Effector memory CD4-positive, alpha-beta T cell (primary cell): ENCODE measurements at regions not wholly inside any gene's neighbourhood (a gene's known extent, or its start where the extent isn't known, plus 50 kb on each side); places are given as distances from the start of the nearest gene placed in this dataset.

Source experiments
- DNase-seq, 3 donors: peaks; one replicate each; pipeline ENCODE4 v3.0.0-alpha.2; 2020
- H3K27ac ChIP-seq: 2 replicates; pipeline ENCODE4 v1.7.0; 2013; ENCODE audit warnings: mild to moderate bottlenecking, low read length, moderate library complexity; ENCODE audit not compliant: insufficient read depth, poor library complexity, severe bottlenecking
- H3K27me3 ChIP-seq: replicated peaks from 2 replicates; pipeline ENCODE4 v1.7.0; 2013; ENCODE audit warnings: mild to moderate bottlenecking, low read length; ENCODE audit not compliant: insufficient read depth, control insufficient read depth, poor library complexity, severe bottlenecking
- H3K36me3 ChIP-seq: 2 replicates; pipeline ENCODE4 v1.7.0; 2013; ENCODE audit warnings: mild to moderate bottlenecking, low read length, moderate library complexity; ENCODE audit not compliant: control insufficient read depth, insufficient read depth
- H3K4me1 ChIP-seq: 2 replicates; pipeline ENCODE4 v1.7.0; 2013; ENCODE audit warnings: low read length, mild to moderate bottlenecking; ENCODE audit not compliant: control insufficient read depth, insufficient read depth, poor library complexity, severe bottlenecking
- H3K4me3 ChIP-seq: 2 replicates; pipeline ENCODE4 v1.7.0; 2013; ENCODE audit warnings: low read length, low read depth, mild to moderate bottlenecking; ENCODE audit not compliant: insufficient read depth, poor library complexity, severe bottlenecking
- H3K9me3 ChIP-seq: 2 replicates; pipeline ENCODE4 v1.7.0; 2013; ENCODE audit warnings: mild to moderate bottlenecking, low read length, moderate library complexity; ENCODE audit not compliant: control insufficient read depth

DNA sequence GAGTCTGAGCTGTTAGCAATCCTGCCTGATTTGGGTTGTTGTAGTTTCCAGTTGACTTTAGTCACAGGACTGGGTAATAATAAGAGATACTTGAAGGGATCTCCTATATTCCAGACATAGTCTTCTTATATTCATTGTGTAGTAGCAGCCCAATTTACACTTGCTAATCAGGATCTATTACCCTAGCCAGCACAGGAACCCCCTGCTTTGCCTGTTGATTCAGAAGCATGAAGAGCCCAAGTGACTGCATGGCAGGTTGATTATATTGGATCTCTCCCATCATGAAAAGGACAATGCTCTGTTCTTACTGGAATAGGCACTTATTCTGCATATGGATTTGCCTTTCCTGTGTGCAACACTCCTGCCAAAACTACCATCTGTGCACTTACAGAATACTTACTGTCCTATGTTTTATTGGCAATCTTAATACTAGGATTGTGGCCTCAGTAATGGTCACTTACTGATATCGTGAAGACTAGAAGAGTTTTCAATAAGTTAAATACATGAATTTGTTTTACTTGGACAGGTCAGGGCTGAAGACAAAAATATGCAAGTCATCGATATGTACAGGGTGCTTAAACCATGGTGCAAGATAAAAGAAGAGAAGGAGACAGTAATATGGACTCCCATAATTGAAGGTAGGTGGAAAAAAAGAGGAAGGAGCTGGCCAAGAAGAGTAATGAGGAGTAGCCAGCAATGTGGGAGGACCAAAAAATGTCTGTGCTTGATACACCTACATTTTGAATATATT, 304.1 kb downstream of the MCTP2 start:
- H3K9me3 ChIP-seq, result no peaks in the 10 kb centered on the region
- H3K36me3 ChIP-seq, result no peaks in the 10 kb centered on the region
- no peak overlapping the region for H3K27ac ChIP-seq

DNA sequence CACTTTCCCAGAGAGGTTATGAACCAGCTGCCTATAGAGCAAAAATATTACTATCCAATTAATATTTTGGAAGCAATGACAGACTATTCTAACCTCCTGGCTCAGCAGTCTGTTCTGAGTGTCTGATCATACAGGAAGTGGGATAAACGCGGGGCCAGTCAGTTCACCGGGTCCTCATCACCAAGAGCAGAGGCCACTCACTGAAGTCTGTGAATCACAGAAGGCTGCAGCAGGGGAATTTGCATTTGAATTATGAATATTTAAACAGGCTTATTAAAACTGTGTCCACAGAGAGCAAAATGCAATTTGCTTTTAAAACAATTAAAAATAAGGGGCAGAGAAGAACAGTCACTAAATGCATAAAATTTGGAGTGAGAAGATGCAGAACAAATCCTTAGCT, 305.2 kb downstream of the MCTP2 start:
- Histone ChIP-seq H3K4me1 (no peaks in the 10 kb centered on the region), H3K9me3 (no peaks in the 10 kb centered on the region), H3K4me3 (no peak overlapping the region), H3K27ac (no peak overlapping the region), H3K36me3 (no peaks in the 10 kb centered on the region), H3K27me3 (peaks cover 6% of the 10 kb centered on the region)
- no peak for DNase-seq

More for the DNA sequence above, 304.1 kb downstream of the MCTP2 start:
- DNase-seq, result no peak
- H3K27me3 ChIP-seq, result peaks cover 3% of the 10 kb centered on the region
- no peaks in the 10 kb centered on the region for H3K4me1 ChIP-seq
- H3K4me3 ChIP-seq, result no peak overlapping the region

DNA sequence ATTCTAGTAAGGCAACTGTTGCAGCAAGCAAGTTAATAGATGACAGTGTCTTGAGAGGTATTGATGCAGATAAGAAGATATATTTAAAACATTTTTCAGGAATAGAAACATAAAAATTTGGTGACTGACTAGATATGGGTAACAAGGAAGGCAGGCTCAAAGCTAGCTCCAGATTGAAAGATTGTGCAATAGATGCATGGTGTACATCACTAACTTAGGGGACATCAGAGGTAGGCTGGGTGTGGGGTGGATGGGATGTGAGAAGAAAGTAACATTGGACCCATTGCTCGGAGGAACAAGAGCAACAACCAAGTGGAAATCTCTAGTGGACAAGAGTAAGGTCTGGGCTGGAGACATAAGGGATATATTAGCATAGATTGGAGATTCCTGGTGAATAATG, 306.9 kb downstream of the MCTP2 start:
- DNase-seq, result no peak
- Histone ChIP-seq H3K36me3 (no peaks in the 10 kb centered on the region), H3K4me3 (no peak overlapping the region), H3K27ac (no peak overlapping the region), H3K9me3 (no peaks in the 10 kb centered on the region), H3K27me3 (peaks cover 6% of the 10 kb centered on the region), H3K4me1 (no peaks in the 10 kb centered on the region)

DNA sequence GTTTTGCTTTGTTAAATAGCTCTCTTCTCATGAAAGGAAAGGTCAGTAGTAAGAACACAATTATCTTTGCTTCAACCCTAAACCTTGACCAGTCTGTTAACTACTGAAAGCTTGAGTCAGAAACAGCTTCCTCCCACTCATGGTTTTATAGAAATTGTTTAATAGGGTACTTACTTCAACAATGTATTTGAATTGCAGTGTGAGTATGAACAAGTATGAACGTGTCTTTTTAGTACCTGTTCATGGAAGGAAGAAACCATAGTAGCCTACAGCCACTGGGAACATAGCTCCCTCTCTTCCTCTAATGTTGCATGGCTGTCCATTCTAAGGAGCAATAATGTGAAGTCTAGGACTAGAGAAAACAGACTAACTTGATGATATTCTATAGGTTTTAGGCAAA, 311.0 kb downstream of the MCTP2 start:
- H3K9me3 ChIP-seq, result no peaks in the 10 kb centered on the region
- no peak for DNase-seq

DNA sequence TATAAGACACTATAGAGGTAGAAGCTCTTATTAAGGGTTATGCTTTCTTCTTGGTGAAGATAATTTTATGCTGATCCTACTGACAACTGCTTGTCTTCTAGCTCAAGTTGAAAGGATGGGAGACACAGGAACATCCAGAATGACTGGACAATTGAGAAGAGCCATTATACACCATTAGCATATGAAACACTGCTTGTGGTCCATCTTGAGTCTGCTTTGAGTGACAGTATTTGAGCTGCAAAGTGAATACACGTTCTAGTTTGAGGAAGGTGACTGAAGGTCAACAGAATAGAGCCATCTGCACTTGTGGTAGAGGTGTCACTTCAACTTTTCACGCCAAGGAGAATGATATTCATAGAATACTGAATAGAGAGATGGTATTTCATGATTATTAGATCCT, 315.4 kb downstream of the MCTP2 start:
- H3K4me1 ChIP-seq, result no peaks in the 10 kb centered on the region
- no peaks in the 10 kb centered on the region for H3K36me3 ChIP-seq
- H3K27me3 ChIP-seq, result no peaks in the 10 kb centered on the region
- no peaks in the 10 kb centered on the region for H3K9me3 ChIP-seq
- H3K27ac ChIP-seq, result no peak overlapping the region
- no peak for DNase-seq
- no peak overlapping the region for H3K4me3 ChIP-seq

More for the DNA sequence above, 311.0 kb downstream of the MCTP2 start:
- no peaks in the 10 kb centered on the region for H3K4me1 ChIP-seq
- no peak overlapping the region for H3K4me3 ChIP-seq
- no peak overlapping the region for H3K27ac ChIP-seq
- peaks cover 3% of the 10 kb centered on the region for H3K27me3 ChIP-seq
- no peaks in the 10 kb centered on the region for H3K36me3 ChIP-seq

DNA sequence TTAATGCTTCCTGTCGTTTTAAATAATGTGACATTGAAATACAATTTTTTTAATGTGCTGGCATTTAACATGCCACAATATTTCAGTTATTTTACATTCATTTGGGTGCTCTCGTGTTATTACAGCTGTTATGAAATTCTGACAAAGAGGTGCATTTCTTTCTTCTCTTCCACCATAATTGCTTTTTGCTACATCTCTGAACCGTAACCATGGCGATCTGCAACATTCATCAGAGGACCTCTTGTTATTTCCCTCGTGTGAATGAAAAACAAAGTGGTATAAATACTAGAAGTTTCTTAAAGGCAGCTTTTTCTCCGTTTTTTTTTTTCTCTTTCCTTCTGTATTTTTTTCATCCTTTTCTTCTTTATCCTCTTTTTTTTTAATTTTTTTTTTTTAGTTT, 316.4 kb downstream of the MCTP2 start:
- H3K36me3 ChIP-seq, result no peaks in the 10 kb centered on the region
- H3K4me1 ChIP-seq, result no peaks in the 10 kb centered on the region
- DNase-seq, result no peak
- no peaks in the 10 kb centered on the region for H3K27me3 ChIP-seq
- H3K27ac ChIP-seq, result no peak overlapping the region
- no peaks in the 10 kb centered on the region for H3K9me3 ChIP-seq
- H3K4me3 ChIP-seq, result no peak overlapping the region

DNA sequence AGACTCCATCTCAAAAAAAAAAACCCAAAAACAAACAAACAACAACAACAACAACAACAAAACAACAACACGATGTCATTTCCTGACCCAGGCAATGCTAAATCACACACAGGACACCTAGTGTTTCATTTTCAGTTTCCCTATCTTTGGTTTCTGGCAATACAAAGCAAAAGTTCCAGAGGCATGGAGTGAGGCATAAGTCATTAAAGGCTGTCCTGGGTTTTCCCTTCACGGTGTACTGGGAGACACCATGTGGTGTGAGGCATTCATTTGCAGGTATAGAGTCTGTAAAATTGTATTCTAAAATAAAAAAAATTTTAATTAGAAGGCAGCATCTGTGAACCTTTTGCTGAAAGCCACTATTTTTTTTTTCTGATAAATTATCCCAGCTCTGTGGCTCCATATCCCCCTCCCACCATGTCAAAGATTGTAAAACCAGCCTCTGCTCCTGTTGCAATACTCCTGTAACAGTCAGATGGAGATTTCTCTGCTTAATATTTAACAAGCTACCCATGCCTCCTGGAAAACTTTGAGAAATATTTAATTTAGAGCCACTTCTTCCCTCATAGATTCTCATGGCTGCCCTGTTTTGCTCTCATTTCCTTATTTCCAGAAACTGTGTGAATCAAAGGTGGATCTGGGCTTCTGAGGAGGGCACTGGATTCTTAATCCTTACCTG, 324.6 kb downstream of the MCTP2 start:
- no peak for DNase-seq
- Histone ChIP-seq H3K9me3 (no peaks in the 10 kb centered on the region), H3K4me1 (no peaks in the 10 kb centered on the region), H3K36me3 (no peaks in the 10 kb centered on the region), H3K4me3 (no peak overlapping the region), H3K27me3 (no peaks in the 10 kb centered on the region), H3K27ac (no peak overlapping the region)

DNA sequence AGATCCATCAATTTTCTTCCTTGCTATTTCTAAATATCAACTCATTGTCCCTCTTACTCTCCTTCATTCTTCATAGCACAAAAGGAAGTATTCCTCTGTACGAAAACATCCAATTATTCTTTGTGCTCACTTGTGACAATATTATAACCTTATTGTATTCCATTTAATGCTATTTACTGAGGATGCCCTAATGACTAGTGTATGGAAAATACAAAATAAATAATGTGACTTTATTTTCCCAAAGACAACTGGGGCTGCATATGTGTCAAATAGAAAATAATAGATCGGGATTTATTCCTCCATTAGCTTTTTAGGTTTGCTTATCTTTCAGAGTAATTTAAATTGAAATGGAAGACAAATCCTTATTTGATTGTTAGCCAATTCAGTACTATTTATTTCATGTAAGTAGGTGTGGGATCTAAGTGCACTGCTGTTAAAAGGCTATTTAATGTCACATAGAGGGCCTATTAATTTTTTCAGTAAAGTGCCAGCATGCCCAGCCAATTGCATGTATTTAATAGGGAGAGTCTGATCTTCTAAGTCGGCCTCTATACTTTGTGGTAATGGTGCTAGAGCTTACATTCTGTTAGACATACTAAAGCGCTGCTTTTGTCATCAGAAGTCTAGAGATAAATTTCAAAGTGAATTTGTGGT, 329.8 kb downstream of the MCTP2 start:
- no peak for DNase-seq
- Histone ChIP-seq H3K4me1 (no peaks in the 10 kb centered on the region), H3K36me3 (no peaks in the 10 kb centered on the region), H3K4me3 (no peak overlapping the region), H3K27me3 (no peaks in the 10 kb centered on the region), H3K9me3 (no peaks in the 10 kb centered on the region), H3K27ac (no peak overlapping the region)

DNA sequence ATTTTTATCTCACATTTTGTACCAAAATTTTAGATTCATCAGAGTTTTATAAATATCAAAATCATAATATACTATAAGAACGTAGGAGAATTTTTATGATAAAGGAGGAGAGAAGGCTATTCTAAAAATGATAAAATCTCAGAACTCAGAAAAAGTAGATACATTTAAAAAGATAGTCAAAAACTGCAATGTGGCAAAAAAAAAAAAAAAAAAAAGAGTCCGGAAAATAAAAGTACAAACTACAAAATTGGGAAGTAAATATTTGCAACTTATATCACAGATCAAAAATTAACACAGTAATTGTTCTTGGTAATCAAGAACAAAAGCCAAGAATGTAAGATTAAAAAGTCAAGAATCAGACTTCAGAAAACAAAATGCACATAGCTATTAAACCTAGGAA, 332.1 kb downstream of the MCTP2 start:
- DNase-seq, result no peak
- Histone ChIP-seq H3K27me3 (no peaks in the 10 kb centered on the region), H3K9me3 (no peaks in the 10 kb centered on the region), H3K4me3 (no peak overlapping the region), H3K36me3 (no peaks in the 10 kb centered on the region), H3K4me1 (no peaks in the 10 kb centered on the region), H3K27ac (no peak overlapping the region)

DNA sequence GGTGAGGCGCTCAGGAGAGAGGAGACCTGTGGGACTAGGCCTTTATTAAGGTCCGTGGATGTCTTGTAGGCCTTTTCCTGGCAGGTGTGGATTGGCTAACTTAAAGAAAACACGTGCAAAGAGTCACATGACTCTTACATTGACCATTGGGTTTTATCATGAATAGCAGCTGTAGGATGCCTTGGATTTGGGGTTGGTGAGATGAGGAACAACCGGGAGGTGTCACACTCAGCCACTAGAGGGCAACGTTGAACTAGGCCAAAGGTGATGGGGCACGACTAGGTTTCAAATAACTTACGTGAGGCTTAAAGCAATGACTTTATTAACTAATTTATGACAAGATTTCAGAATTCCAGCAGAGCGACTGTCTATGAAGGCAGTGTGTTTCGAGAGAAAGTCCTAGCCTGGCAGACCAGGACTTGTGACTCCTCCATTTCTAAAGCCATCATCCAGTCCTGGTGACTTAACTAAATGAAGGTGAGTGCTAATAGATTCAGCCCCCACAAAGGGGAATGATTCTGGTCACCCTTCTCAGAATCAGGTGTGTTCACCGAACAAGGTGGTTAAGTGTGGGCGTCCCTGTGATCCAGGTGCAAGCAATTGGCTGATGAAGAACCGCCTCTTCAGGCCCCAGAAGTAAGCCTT, 345.6 kb downstream of the MCTP2 start:
- Histone ChIP-seq H3K36me3 (no peaks in the 10 kb centered on the region), H3K27ac (no peak overlapping the region), H3K4me3 (no peak overlapping the region), H3K4me1 (no peaks in the 10 kb centered on the region), H3K9me3 (no peaks in the 10 kb centered on the region), H3K27me3 (no peaks in the 10 kb centered on the region)
- no peak for DNase-seq
